ENCODE measurements at regions not wholly inside any gene's neighbourhood (a gene's known extent, or its start where the extent isn't known, plus 50 kb on each side); places are given as distances from the start of the nearest gene placed in this dataset.
"Not testable (repeated sequence)": the region's sequence is repeated elsewhere in the genome, so short reads cannot be mapped to it uniquely, and the experiment has no call there.

GRCh38 chr2:144941743-144942488, 422.0 kb upstream of the ZEB2 start:
- DNase-seq (ENCODE audit: low spot score in 2 of 2) (no peak), FAIRE-seq (no peak)

GRCh38 chr2:144939590-144939989, 419.7 kb upstream of the ZEB2 start:
- no peak for FAIRE-seq
- no peak for DNase-seq (ENCODE audit: low spot score in 2 of 2)

DNA sequence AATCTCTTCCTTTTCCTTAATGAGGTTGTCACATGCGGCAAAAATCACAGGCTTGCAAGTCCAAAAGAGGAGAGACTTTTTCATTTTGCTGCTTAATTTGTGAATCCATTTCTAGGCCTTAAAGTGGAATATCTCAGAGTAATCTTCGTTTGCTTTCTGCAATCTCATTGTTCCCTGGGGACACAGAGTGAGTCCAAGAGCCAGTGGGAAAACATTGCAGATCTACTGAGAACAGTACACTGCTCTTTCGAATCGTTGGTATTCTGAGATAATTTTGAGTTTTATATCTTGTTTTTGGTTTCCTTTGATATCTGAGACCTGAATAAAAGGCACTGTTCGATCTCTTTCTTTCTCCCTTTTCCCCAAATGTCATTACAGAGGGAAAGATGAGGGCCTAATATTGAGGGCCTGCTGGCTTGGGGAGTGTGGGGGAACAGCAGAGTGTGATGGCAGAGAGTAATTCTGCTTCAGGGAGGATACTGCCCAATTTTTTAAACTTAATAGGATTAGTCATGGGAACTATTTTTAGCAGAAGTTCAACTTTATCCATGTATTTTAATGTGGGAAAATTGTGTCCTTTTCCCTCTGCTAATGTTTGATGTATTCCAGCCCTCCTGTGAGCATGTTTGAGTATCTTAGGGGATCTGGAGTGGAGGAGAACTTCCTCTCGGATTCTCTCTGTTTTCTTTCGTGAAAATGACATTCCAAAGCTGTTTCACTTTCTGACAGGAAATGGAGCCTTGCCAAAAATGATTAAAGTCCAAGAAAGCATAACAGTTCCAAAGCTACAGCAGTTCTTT, 418.2 kb upstream of the ZEB2 start:
- FAIRE-seq = no peak
- DNase-seq (ENCODE audit: low spot score in 2 of 2) = peak in 1 of 2 donors; percentile 6

GRCh38 chr2:144937066-144937465, 417.1 kb upstream of the ZEB2 start:
- no peak for FAIRE-seq
- DNase-seq (ENCODE audit: low spot score in 2 of 2) = no peak

DNA sequence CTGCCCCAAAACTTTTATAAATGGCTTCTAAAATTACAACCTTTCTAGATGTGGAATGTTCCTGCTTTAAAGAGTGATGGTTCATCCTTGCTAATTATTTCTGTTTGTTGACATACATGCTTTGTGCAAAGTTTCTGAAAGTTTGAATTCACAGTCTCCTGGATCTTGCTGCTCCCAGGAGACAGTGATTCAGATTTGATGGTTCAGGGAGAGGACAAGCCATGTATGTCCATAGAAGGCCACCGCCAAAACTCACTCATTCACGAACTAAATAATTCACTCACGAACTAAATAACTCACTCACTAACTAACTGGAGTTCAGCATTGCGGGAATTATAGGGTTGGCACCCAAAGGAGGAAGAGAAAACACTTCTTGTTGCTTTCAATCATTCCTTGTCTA, 416.5 kb upstream of the ZEB2 start:
- DNase-seq (ENCODE audit: low spot score in 2 of 2) = no peak
- no peak for FAIRE-seq

DNA sequence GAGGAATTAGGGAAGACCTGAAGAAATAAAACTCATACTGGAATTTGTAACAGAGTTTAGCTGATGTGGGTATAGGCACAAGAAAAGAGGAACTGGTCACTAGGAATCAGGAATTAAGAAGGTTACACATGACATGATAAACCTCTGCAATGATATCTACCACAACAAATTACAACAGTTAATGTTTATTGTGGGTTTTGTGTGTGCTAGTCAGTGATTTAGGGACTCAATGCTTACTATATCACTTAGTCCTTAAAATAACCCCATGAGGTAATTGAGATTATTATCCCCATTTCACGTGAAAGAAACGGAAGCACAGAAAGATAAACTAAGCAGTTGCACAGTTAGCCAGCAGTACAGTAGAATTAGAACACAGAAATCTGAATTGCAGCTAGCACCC, 415.8 kb upstream of the ZEB2 start:
- no peak for DNase-seq (ENCODE audit: low spot score in 2 of 2)
- FAIRE-seq = no peak

DNA sequence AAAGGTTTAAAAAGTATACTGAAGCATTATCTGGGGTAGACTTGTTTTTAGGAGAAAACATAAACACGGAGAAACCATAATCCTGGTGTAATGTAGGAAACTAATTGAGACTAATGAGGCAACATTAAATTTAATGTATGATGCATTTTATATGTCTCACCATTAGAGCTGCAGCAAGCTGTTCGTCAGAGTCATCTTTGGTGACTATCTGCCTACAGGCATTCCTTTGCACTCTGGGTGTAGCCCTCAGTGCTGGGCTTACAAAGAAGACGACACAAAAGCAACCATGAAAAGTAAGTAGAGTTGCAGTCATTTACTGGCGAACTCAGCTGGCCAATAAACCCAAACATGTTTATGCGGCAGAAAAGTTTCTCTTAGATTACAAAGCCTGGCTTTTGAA, 415.3 kb upstream of the ZEB2 start:
- DNase-seq (ENCODE audit: low spot score in 2 of 2) = no peak
- FAIRE-seq = no peak

DNA sequence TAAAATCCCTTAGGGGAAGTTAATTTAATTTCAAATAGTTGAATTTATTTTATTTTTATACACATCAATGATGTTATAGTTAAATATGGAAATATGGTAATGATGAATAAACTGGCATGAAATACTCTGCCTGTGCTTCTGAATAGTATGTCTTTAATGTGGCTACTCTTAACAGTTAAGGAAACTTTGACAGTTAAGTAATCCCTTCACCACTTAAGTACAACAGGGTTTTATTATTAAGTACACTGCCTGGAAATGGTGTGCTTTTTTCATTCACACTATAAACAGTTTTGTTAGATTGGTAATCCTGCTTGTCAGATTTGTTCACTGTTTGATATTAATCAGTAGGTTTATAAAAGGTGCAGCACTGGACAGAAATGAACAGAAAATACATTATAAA, 412.0 kb upstream of the ZEB2 start:
- DNase-seq (ENCODE audit: low spot score in 2 of 2) = no peak
- FAIRE-seq = peak; percentile 65

- FAIRE-seq (no peak), DNase-seq (ENCODE audit: low spot score in 2 of 2) (no peak)
Measured at GRCh38 chr2:144931480-144931879, 411.6 kb upstream of the ZEB2 start.

DNA sequence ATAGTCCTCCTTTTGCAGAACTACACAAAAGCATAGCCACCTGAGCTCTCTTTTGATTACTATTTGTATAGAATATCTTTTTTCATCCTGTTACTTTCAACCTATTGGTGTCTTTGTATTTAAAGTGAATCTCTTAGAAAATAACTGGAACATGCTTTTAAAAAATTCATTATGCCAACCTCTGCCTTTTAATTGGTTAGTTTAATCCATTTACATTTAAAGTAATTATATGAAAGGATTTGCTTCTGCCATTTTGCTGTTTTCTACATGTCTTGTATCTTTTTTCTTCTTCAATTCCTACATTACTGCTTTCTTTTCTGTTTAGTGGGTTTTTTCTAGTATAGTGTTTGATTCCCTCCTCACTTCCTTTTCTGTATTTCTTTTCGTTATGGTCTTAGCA, 407.5 kb upstream of the ZEB2 start:
- FAIRE-seq (no peak), DNase-seq (ENCODE audit: low spot score in 2 of 2) (no peak)

- FAIRE-seq (no peak), DNase-seq (ENCODE audit: low spot score in 2 of 2) (no peak)
Measured at GRCh38 chr2:144925886-144926285, 406.0 kb upstream of the ZEB2 start.

GRCh38 chr2:144924827-144925226, 404.9 kb upstream of the ZEB2 start:
- DNase-seq (ENCODE audit: low spot score in 2 of 2) = no peak
- no peak for FAIRE-seq

GRCh38 chr2:144922519-144922918, 402.6 kb upstream of the ZEB2 start:
- no peak for FAIRE-seq
- DNase-seq (ENCODE audit: low spot score in 2 of 2) = no peak

DNA sequence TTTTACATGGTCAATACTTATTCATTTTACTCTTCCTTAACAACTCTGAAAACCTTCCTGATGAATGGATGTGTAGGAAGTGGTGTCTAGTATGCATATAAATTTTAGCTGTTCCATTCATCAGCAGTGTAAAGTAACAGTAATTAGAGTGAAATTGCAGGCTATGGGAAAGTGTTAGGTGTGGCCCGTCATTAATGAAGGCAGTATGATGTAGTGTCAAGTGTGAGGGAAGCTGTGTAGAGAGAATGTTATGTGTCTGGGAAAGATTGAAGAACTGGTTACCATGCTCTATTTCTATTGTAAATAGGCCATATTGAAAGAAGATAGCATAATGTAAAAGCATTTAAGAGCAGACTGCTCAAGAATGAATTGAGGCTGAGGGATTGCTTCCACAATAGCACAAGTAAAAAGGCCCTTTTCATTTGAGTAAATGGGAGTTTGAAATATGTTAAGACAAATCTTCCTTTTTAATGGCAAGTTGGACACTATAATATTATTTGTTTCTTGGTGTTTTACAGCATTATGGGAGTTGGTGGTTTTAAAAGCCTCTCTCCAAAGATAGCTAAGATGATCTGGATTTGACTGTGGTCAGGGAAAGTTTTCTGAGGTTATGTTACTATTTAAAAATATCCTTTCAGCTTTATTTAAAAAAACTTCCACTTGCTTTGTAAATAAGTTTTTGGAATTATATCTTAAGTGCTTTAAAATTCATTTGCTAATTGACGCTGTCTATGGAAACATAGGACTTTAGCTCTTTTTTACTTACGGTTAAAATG, 401.0 kb upstream of the ZEB2 start:
- FAIRE-seq (no peak), DNase-seq (ENCODE audit: low spot score in 2 of 2) (no peak)

DNA sequence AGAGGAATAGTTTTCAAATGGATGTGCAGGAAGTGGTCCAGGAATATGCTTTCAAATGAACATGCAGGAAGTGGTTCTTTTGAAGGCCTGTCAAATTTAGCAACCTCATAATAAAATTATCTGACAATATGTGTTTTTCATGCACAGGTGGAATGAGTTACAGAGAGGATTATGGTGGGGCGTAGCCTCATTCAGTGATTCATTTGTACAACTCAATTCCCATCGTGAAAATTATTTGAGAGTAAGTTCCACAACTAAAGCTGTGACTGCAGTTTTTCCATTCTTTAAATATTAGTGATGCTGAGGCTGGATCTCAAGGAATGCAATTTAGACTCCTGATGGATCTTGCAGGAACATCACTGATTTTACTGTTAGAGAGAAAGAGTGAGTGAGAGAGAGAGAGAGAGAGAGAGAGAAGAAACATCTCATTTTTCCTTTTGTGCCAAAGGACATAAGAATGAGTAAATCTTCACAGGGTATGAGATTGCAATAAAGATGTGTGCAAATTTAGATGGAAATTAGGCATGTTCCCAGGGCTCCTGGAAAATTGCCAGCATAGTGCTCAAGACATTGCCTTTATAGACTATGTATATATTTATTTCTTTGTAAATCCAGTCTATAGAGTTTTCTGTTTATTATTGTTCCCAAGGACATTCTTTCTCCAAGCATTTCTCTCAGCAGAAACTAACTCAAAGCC, 394.9 kb upstream of the ZEB2 start:
- FAIRE-seq = no peak
- no peak for DNase-seq (ENCODE audit: low spot score in 2 of 2)

- FAIRE-seq (no peak), DNase-seq (ENCODE audit: low spot score in 2 of 2) (no peak)
Measured at GRCh38 chr2:144914113-144914512, 394.2 kb upstream of the ZEB2 start.

DNA sequence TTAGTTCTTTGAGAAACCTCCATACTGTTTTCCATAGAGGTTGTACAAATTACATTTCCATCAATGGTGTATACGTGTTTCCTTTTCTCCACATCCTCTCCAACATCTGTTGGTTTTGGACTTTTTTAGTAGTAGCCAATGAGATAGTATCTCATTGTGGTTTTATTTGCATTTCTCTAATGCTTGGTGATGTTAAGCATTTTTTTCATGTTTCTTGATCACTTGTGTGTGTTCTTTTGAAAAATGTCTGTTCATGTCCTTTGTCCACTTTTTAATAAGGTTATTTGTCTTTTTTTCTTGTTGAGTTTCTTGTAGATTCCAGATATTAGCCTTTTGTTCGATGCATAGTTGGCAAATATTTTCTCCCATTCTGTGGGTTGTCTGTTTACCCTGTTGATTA, 392.3 kb upstream of the ZEB2 start:
- no peak for FAIRE-seq

GRCh38 chr2:144905956-144906355, 386.0 kb upstream of the ZEB2 start:
- FAIRE-seq (no peak), DNase-seq (ENCODE audit: low spot score in 2 of 2) (no peak)

More for the DNA sequence above, 392.3 kb upstream of the ZEB2 start:
- no peak for DNase-seq (ENCODE audit: low spot score in 2 of 2)

GRCh38 chr2:144904612-144905011, 384.7 kb upstream of the ZEB2 start:
- no peak for FAIRE-seq
- DNase-seq (ENCODE audit: low spot score in 2 of 2) = no peak

- not testable (repeated sequence) for DNase-seq (ENCODE audit: low spot score in 2 of 2); FAIRE-seq
Measured at GRCh38 chr2:144903045-144903444, 383.1 kb upstream of the ZEB2 start.

DNA sequence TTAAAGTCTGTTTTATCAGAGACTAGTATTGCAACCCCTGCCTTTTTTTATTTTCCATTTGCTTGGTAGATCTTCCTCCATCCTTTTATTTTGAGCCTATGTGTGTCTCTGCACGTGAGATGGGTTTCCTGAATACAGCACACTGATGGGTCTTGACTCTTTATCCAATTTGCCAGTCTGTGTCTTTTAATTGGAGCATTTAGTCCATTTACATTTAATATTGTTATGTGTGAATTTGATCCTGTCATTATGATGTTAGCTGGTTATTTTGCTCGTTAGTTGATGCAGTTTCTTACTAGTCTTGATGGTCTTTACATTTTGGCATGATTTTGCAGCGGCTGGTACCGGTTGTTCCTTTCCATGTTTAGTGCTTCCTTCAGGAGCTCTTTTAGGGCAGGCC, 381.5 kb upstream of the ZEB2 start:
- not testable (repeated sequence) for FAIRE-seq

More for the DNA sequence above, 381.5 kb upstream of the ZEB2 start:
- DNase-seq (ENCODE audit: low spot score in 2 of 2) = not testable (repeated sequence)
